Liver (tissue), 8 donors: ENCODE measurements at regions not wholly inside any gene's neighbourhood (a gene's known extent, or its start where the extent isn't known, plus 50 kb on each side); places are given as distances from the start of the nearest gene placed in this dataset.

Experiments used
- DNase-seq: peaks from one replicate; pipeline ENCODE4 v3.0.0-alpha.2; 2017; ENCODE audit warnings: low spot score
- H3K27ac ChIP-seq, 2 donors: one replicate each; pipeline ENCODE4 v1.7.0; 2013; ENCODE audit warnings: inconsistent platforms in 2 of 2, low read length in 2 of 2, control low read depth in 1 of 2, low read depth in 1 of 2, mild to moderate bottlenecking in 1 of 2
- H3K27me3 ChIP-seq, 4 donors: one replicate each; pipeline versions ENCODE4 v1.6.1 to v1.7.0; 2013; ENCODE audit warnings: low read length in 3 of 4, inconsistent platforms in 1 of 4, mild to moderate bottlenecking in 1 of 4, moderate library complexity in 1 of 4; ENCODE audit not compliant: control insufficient read depth in 4 of 4, insufficient read depth in 4 of 4
- H3K36me3 ChIP-seq, 4 donors: one replicate each; pipeline versions ENCODE4 v1.6.1 to v1.7.0; 2013; ENCODE audit warnings: low read length in 3 of 4, mild to moderate bottlenecking in 3 of 4, low read depth in 1 of 4, moderate library complexity in 1 of 4; ENCODE audit not compliant: control insufficient read depth in 4 of 4, insufficient read depth in 3 of 4
- H3K4me1 ChIP-seq, 4 donors: one replicate each; pipeline versions ENCODE4 v1.6.1 to v1.7.0; 2013; ENCODE audit warnings: low read length in 3 of 4, mild to moderate bottlenecking in 3 of 4, moderate library complexity in 1 of 4; ENCODE audit not compliant: control insufficient read depth in 4 of 4, insufficient read depth in 4 of 4
- H3K4me3 ChIP-seq, 3 donors: one replicate each; pipeline versions ENCODE4 v1.6.1 to v1.7.0; 2013; ENCODE audit warnings: low read length in 3 of 3, control low read depth in 1 of 3, low read depth in 1 of 3, mild to moderate bottlenecking in 1 of 3
- H3K9ac ChIP-seq, 2 donors: one replicate each; pipeline ENCODE4 v1.7.0; 2013; ENCODE audit warnings: low read length in 2 of 2, mild to moderate bottlenecking in 2 of 2, moderate library complexity in 2 of 2, control low read depth in 1 of 2, low read depth in 1 of 2
- H3K9me3 ChIP-seq, 4 donors: one replicate each; pipeline versions ENCODE4 v1.6.1 to v1.7.0; 2013; ENCODE audit warnings: low read length in 3 of 4; ENCODE audit not compliant: control insufficient read depth in 4 of 4
- EGR1 ChIP-seq, 2 donors: IDR thresholded peaks; 2 replicates each; pipeline ENCODE4 v1.6.1; 2016 to 2018; ENCODE audit warnings: antibody characterized with exemption in 2 of 2, low read depth in 2 of 2
- FOXA1 ChIP-seq: IDR thresholded peaks from 2 replicates; pipeline ENCODE4 v1.6.1; 2016; ENCODE audit warnings: antibody characterized with exemption
- FOXA2 ChIP-seq: IDR thresholded peaks from 2 replicates; pipeline ENCODE4 v1.6.1; 2016; ENCODE audit warnings: antibody characterized with exemption
- GABPA ChIP-seq, 2 donors: IDR thresholded peaks in 1 of 2; conservative IDR thresholded peaks in 1 of 2; 2 replicates each; pipeline ENCODE4 v1.6.1; 2016; ENCODE audit warnings: antibody characterized with exemption in 2 of 2, mild to moderate bottlenecking in 1 of 2, moderate library complexity in 1 of 2
- HNF4A ChIP-seq, 2 donors: conservative IDR thresholded peaks; 2 replicates each; pipeline ENCODE4 v1.6.1; 2016; ENCODE audit warnings: antibody characterized with exemption in 2 of 2, mild to moderate bottlenecking in 2 of 2
- HNF4G ChIP-seq: IDR thresholded peaks from 2 replicates; pipeline ENCODE4 v1.6.1; 2016; ENCODE audit warnings: antibody characterized with exemption
- JUND ChIP-seq, 2 donors: IDR thresholded peaks; 2 replicates each; pipeline ENCODE4 v1.6.1; 2016; ENCODE audit warnings: antibody characterized with exemption in 2 of 2
- NR2F2 ChIP-seq: IDR thresholded peaks from 2 replicates; pipeline ENCODE4 v1.6.1; 2016; ENCODE audit warnings: antibody characterized with exemption
- RAD21 ChIP-seq, 2 donors: IDR thresholded peaks; 2 replicates each; pipeline ENCODE4 v1.6.1; 2016; ENCODE audit warnings: antibody characterized with exemption in 2 of 2, mild to moderate bottlenecking in 2 of 2
- RXRA ChIP-seq, 2 donors: IDR thresholded peaks; 2 replicates each; pipeline ENCODE4 v1.6.1; 2017 to 2018; ENCODE audit warnings: antibody characterized with exemption in 2 of 2, mild to moderate bottlenecking in 1 of 2
- SP1 ChIP-seq: IDR thresholded peaks from 2 replicates; pipeline ENCODE4 v1.6.1; 2018; ENCODE audit warnings: antibody characterized with exemption, mild to moderate bottlenecking
- TAF1 ChIP-seq: conservative IDR thresholded peaks from 2 replicates; pipeline ENCODE4 v1.6.1; 2016; ENCODE audit warnings: antibody characterized with exemption, mild to moderate bottlenecking
- YY1 ChIP-seq: IDR thresholded peaks from 2 replicates; pipeline ENCODE4 v1.6.1; 2016; ENCODE audit warnings: antibody characterized with exemption, mild to moderate bottlenecking
- WGBS: extraction: QIAGEN DNeasy Blood & Tissue Kit; methylation state at CpG from one replicate; pipeline ENCODE4 v1.1.7; 2013; 5-methylcytosine and 5-hydroxymethylcytosine counted together
- TF ChIP-seq, protein P1 (sequence below): IDR thresholded peaks from 2 replicates; pipeline ENCODE4 v1.6.1; 2016; ENCODE audit warnings: antibody characterized with exemption
- TF ChIP-seq, protein P2 (sequence below): IDR thresholded peaks from 2 replicates; pipeline ENCODE4 v1.6.1; 2016; ENCODE audit warnings: antibody characterized with exemption
- TF ChIP-seq, protein P3 (sequence below): fragments of 150-350 bp; IDR thresholded peaks from 2 replicates; pipeline ENCODE4 v1.5.1; 2017; ENCODE audit warnings: improper control_type of control experiment, low read depth, low read length; ENCODE audit not compliant: missing input control
- TF ChIP-seq, protein P4 (sequence below): IDR thresholded peaks from 2 replicates; pipeline ENCODE4 v1.6.1; 2016; ENCODE audit warnings: antibody characterized with exemption, mild to moderate bottlenecking
- TF ChIP-seq, protein P5 (sequence below): IDR thresholded peaks from 2 replicates; pipeline ENCODE4 v1.6.1; 2016; ENCODE audit warnings: antibody characterized with exemption
- donor health status: healthy.
- donor health status: healthy.
- donor health status: healthy.
- donor health status: healthy.
- donor health status: healthy.

DNA sequence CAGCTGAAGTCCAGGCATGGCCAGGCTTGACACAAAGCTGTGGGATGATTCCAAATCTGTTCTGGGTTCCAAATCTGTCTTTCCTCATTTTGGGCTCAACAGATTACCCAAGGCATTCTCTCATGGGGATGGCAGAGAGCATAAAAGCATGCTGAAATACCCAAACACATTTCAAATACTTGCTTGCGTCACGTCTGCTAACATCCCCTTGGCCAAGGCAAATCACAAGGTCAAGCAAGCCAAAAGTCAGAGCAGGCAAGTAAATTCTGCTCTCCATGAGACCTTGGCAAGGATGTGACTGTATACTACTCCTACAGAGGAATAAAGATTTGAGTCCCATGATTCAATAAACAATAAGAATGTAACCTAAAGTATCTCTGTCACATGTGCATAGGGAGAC lies 306.7 kb downstream of the EPB41L4A start:
- Histone ChIP-seq H3K27ac (no peak overlapping the region), H3K36me3 (no peaks in the 10 kb centered on the region), H3K9me3 (no peaks in the 10 kb centered on the region), H3K4me3 (no peak overlapping the region), H3K27me3 (no peaks in the 10 kb centered on the region), H3K9ac (no peak overlapping the region), H3K4me1 (peaks cover 0 to 4% (median 1%) of the 10 kb centered on the region in 4 donors)
- TF ChIP-seq RAD21 (IDR thresholded peaks at IDR 0.05) = no peak
- 17% methylated on average over 2 of the region's 2 CpGs for WGBS
- no peak for DNase-seq

DNA sequence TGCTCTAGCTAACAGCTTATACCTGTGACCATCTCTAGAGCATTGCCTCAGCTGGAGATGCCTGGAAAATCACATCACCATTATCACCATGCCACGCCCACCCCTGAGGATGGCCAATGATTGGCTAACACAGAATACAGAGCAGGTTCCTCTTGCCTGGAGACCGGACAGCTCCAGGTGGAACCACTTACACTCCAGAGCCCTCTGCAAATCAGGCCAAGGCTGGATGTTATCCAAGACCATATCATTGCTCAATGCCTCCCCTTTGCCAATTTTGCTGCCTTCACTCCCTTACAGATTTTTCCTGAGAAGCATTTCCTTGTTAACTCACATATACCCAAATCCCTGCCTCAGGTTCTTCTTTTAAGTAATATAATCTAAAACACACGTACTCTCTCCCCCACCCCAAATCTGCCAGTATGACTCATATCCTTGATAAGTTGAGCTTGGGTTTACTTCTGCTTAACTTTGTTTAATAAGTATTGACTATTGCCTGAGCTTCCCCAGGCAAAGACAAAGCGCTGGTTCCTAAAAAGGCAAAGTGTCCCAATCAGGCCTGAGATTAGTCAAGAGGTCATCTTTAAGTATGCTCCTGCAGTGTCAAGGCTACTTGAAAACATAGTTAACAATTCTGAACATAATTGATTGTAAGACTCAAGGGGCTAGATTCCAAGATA lies 309.6 kb downstream of the EPB41L4A start:
- DNase-seq = no peak
- whole genome bisulfite sequencing = 41% methylated on average over 4 of the region's 4 CpGs
- no peaks in the 10 kb centered on the region for H3K27me3 ChIP-seq
- H3K4me1 ChIP-seq = peaks cover 0 to 4% (median 1%) of the 10 kb centered on the region in 4 donors
- no peaks in the 10 kb centered on the region for H3K36me3 ChIP-seq
- H3K27ac ChIP-seq = no peak overlapping the region
- no peaks in the 10 kb centered on the region for H3K9me3 ChIP-seq
- no peak overlapping the region for H3K9ac ChIP-seq
- TF ChIP-seq, protein P1, sequence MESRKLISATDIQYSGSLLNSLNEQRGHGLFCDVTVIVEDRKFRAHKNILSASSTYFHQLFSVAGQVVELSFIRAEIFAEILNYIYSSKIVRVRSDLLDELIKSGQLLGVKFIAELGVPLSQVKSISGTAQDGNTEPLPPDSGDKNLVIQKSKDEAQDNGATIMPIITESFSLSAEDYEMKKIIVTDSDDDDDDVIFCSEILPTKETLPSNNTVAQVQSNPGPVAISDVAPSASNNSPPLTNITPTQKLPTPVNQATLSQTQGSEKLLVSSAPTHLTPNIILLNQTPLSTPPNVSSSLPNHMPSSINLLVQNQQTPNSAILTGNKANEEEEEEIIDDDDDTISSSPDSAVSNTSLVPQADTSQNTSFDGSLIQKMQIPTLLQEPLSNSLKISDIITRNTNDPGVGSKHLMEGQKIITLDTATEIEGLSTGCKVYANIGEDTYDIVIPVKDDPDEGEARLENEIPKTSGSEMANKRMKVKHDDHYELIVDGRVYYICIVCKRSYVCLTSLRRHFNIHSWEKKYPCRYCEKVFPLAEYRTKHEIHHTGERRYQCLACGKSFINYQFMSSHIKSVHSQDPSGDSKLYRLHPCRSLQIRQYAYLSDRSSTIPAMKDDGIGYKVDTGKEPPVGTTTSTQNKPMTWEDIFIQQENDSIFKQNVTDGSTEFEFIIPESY = no peak
- TF ChIP-seq RXRA (IDR thresholded peaks at IDR 0.05) (peak in 1 of 2 donors; percentile 43), HNF4G (no peak), JUND (IDR thresholded peaks at IDR 0.05) (peak; percentile 36 to 41), EGR1 (IDR thresholded peaks at IDR 0.05; ENCODE audit: low read depth in 2 of 2) (no peak), SP1 (peak; percentile 39), TAF1 (no peak), FOXA2 (no peak), YY1 (no peak), FOXA1 (no peak), HNF4A (conservative IDR thresholded peaks at IDR 0.05) (peak; percentile 32 to 41), RAD21 (IDR thresholded peaks at IDR 0.05) (peak; percentile 12 to 20), NR2F2 (no peak), GABPA (IDR thresholded peaks at IDR 0.05 in 1 of 2, conservative IDR thresholded peaks at IDR 0.05 in 1 of 2) (no peak)
- TF ChIP-seq, protein P2, sequence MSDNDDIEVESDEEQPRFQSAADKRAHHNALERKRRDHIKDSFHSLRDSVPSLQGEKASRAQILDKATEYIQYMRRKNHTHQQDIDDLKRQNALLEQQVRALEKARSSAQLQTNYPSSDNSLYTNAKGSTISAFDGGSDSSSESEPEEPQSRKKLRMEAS = no peak
- TF ChIP-seq, protein P3, sequence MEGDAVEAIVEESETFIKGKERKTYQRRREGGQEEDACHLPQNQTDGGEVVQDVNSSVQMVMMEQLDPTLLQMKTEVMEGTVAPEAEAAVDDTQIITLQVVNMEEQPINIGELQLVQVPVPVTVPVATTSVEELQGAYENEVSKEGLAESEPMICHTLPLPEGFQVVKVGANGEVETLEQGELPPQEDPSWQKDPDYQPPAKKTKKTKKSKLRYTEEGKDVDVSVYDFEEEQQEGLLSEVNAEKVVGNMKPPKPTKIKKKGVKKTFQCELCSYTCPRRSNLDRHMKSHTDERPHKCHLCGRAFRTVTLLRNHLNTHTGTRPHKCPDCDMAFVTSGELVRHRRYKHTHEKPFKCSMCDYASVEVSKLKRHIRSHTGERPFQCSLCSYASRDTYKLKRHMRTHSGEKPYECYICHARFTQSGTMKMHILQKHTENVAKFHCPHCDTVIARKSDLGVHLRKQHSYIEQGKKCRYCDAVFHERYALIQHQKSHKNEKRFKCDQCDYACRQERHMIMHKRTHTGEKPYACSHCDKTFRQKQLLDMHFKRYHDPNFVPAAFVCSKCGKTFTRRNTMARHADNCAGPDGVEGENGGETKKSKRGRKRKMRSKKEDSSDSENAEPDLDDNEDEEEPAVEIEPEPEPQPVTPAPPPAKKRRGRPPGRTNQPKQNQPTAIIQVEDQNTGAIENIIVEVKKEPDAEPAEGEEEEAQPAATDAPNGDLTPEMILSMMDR = no peak
- TF ChIP-seq, protein P4, sequence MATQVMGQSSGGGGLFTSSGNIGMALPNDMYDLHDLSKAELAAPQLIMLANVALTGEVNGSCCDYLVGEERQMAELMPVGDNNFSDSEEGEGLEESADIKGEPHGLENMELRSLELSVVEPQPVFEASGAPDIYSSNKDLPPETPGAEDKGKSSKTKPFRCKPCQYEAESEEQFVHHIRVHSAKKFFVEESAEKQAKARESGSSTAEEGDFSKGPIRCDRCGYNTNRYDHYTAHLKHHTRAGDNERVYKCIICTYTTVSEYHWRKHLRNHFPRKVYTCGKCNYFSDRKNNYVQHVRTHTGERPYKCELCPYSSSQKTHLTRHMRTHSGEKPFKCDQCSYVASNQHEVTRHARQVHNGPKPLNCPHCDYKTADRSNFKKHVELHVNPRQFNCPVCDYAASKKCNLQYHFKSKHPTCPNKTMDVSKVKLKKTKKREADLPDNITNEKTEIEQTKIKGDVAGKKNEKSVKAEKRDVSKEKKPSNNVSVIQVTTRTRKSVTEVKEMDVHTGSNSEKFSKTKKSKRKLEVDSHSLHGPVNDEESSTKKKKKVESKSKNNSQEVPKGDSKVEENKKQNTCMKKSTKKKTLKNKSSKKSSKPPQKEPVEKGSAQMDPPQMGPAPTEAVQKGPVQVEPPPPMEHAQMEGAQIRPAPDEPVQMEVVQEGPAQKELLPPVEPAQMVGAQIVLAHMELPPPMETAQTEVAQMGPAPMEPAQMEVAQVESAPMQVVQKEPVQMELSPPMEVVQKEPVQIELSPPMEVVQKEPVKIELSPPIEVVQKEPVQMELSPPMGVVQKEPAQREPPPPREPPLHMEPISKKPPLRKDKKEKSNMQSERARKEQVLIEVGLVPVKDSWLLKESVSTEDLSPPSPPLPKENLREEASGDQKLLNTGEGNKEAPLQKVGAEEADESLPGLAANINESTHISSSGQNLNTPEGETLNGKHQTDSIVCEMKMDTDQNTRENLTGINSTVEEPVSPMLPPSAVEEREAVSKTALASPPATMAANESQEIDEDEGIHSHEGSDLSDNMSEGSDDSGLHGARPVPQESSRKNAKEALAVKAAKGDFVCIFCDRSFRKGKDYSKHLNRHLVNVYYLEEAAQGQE = peak; percentile 72
- TF ChIP-seq, protein P5, sequence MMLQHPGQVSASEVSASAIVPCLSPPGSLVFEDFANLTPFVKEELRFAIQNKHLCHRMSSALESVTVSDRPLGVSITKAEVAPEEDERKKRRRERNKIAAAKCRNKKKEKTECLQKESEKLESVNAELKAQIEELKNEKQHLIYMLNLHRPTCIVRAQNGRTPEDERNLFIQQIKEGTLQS = no peak
- H3K4me3 ChIP-seq = no peak overlapping the region
